Sigmoid colon (tissue), 6 donors: ENCODE measurements at regions not wholly inside any gene's neighbourhood (a gene's known extent, or its start where the extent isn't known, plus 50 kb on each side); places are given as distances from the start of the nearest gene placed in this dataset.

Experiments used
- DNase-seq: peaks from one replicate; pipeline ENCODE4 v3.0.0-alpha.2; 2019
- H3K27ac ChIP-seq, 4 donors: fragments of 200-600 bp; sonication (generic); one replicate each; pipeline ENCODE4 v1.5.1; 2016 to 2019; ENCODE audit warnings: mild to moderate bottlenecking in 1 of 4
- H3K27me3 ChIP-seq, 3 donors: fragments of 200-600 bp; sonication (generic); one replicate each; pipeline ENCODE4 v1.5.1; 2019; ENCODE audit warnings: mild to moderate bottlenecking in 1 of 3
- H3K36me3 ChIP-seq, 4 donors: fragments of 200-600 bp; sonication (generic); one replicate each; pipeline ENCODE4 v1.5.1; 2016 to 2019
- H3K4me1 ChIP-seq, 4 donors: fragments of 200-600 bp; sonication (generic); one replicate each; pipeline ENCODE4 v1.5.1; 2017 to 2019
- H3K4me3 ChIP-seq, 4 donors: fragments of 200-600 bp; sonication (generic); one replicate each; pipeline ENCODE4 v1.5.1; 2017 to 2019; ENCODE audit warnings: mild to moderate bottlenecking in 2 of 4, moderate library complexity in 1 of 4
- H3K9me3 ChIP-seq, 4 donors: fragments of 200-600 bp in 3 of 4; sonication (generic) in 3 of 4; one replicate each; pipeline versions ENCODE4 v1.5.1 to v1.6.1; 2013 to 2019
- CTCF ChIP-seq, 4 experiments: fragments of 450-650 bp in 3 of 4; fragments of 200-600 bp in 1 of 4; IDR thresholded peaks; one replicate each; pipeline ENCODE4 v1.5.1; 2016 to 2019; ENCODE audit warnings: antibody characterized with exemption in 4 of 4, mild to moderate bottlenecking in 3 of 4, moderate library complexity in 2 of 4
- EP300 ChIP-seq, 4 donors: sonication (generic); formaldehyde crosslinking; IDR thresholded peaks; one replicate each; pipeline ENCODE4 v1.6.1; 2017; ENCODE audit warnings: antibody characterized with exemption in 4 of 4
- POLR2A ChIP-seq, 2 donors: fragments of 450-650 bp; IDR thresholded peaks; one replicate each; pipeline ENCODE4 v1.6.1; 2016; ENCODE audit warnings: antibody characterized with exemption in 2 of 2, mild to moderate bottlenecking in 2 of 2, moderate library complexity in 2 of 2
- POLR2AphosphoS5 ChIP-seq, 4 donors: sonication (generic); formaldehyde crosslinking; IDR thresholded peaks; one replicate each; pipeline ENCODE4 v1.6.1; 2017; ENCODE audit warnings: antibody characterized with exemption in 4 of 4
- WGBS, 2 donors: extraction: QIAGEN DNeasy Blood & Tissue Kit; methylation state at CpG; one replicate each; pipeline ENCODE4 v1.1.7; 2013; 5-methylcytosine and 5-hydroxymethylcytosine counted together
- intact Hi-C: fragments of 100-400 bp; cut with DNase I; formaldehyde crosslinking; loops from one replicate; pipeline ENCODE4 v1.15.1; 2023
- donor health status: healthy with polysubstance abuse.
- donor health status: healthy.

GRCh38 chr9:16025627-16026026, 472.8 kb downstream of the CCDC171 start:
- 91 to 97% methylated on average over 2 of the region's 2 CpGs for WGBS, 2 donors
- Histone ChIP-seq H3K36me3 (no peaks in the 10 kb centered on the region), H3K9me3 (no peaks in the 10 kb centered on the region), H3K27me3 (no peaks in the 10 kb centered on the region), H3K4me3 (no peak overlapping the region), H3K27ac (no peak overlapping the region), H3K4me1 (no peaks in the 10 kb centered on the region)
- no peak for DNase-seq
- intact Hi-C loops, result no loop called here
- TF ChIP-seq POLR2A (IDR thresholded peaks at IDR 0.05), result no peak
- TF ChIP-seq CTCF (IDR thresholded peaks at IDR 0.05), result no peak
- no peak for TF ChIP-seq POLR2AphosphoS5 (IDR thresholded peaks at IDR 0.05)
- TF ChIP-seq EP300 (IDR thresholded peaks at IDR 0.05), result no peak

GRCh38 chr9:16026886-16027285, 474.0 kb downstream of the CCDC171 start:
- Histone ChIP-seq H3K27me3 (no peaks in the 10 kb centered on the region), H3K27ac (no peak overlapping the region), H3K36me3 (no peaks in the 10 kb centered on the region), H3K9me3 (no peaks in the 10 kb centered on the region), H3K4me1 (peaks cover 0 to 2% (median 0%) of the 10 kb centered on the region in 4 donors), H3K4me3 (no peak overlapping the region)
- intact Hi-C loops, result no loop called here
- TF ChIP-seq POLR2A (IDR thresholded peaks at IDR 0.05) (no peak), POLR2AphosphoS5 (IDR thresholded peaks at IDR 0.05) (no peak), EP300 (IDR thresholded peaks at IDR 0.05) (no peak), CTCF (IDR thresholded peaks at IDR 0.05) (no peak)
- DNase-seq, result no peak
- 77 to 81% methylated on average over 2 of the region's 2 CpGs for WGBS, 2 donors

DNA sequence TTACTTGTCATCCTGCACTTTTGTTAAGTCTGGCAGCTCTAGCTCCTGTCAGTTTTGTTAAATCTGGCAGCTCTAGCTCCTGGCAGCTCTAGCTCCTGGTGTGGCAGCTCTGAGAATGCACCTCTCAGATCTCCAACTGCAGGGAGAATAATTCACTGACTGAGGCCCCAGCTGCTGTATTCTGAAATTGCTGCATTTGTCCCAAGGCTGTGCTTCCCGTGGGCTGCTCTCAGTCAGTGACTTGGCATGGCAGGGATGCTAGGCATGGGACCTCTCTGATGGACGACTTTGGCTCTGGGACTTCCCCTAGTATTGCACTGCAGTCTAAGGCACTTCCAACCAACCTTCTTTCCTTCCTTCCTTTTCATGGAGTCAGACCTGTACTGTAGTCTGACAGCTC, 475.7 kb downstream of the CCDC171 start:
- TF ChIP-seq POLR2A (IDR thresholded peaks at IDR 0.05) (no peak), CTCF (IDR thresholded peaks at IDR 0.05) (no peak), EP300 (IDR thresholded peaks at IDR 0.05) (no peak), POLR2AphosphoS5 (IDR thresholded peaks at IDR 0.05) (no peak)
- no peak for DNase-seq
- Histone ChIP-seq H3K27ac (no peak overlapping the region), H3K4me1 (peaks cover 0 to 10% (median 3%) of the 10 kb centered on the region in 4 donors), H3K9me3 (no peaks in the 10 kb centered on the region), H3K4me3 (no peak overlapping the region), H3K27me3 (no peaks in the 10 kb centered on the region), H3K36me3 (no peaks in the 10 kb centered on the region)
- intact Hi-C loops, result no loop called here
- WGBS, 2 donors, result 58 to 62% methylated on average over 2 of the region's 2 CpGs

DNA sequence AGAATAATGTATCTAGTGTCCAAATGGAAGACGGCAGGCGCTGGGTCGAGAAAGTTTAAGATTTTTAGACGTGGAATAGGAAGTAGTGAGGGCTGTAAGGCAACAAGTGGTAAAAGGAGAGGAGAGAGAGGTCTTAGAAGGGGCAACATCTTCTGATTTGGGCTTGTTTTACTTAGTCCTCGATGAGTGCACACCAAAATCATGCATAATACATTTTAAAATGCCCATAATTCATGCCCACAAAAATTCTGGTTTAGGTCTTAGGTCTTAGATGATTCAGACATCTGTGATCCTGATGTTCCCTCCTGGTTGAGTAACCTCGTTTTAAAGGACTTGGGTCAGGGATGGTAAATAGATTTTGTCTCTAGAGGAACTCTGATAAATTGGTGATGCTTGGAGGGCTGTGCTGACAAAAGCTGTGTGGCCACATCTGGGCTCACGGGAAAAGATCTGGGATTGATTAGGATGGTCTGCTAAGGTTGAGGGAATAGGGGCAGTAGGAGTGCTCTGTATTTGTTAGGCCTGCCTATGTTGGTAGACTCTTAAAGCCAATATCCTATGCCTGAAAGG, 476.3 kb downstream of the CCDC171 start:
- 75 to 83% methylated on average over 7 of the region's 7 CpGs for WGBS, 2 donors
- H3K4me1 ChIP-seq, result peaks cover 0 to 10% (median 3%) of the 10 kb centered on the region in 4 donors
- TF ChIP-seq POLR2A (IDR thresholded peaks at IDR 0.05), result no peak
- no peak for TF ChIP-seq POLR2AphosphoS5 (IDR thresholded peaks at IDR 0.05)
- no peak for TF ChIP-seq EP300 (IDR thresholded peaks at IDR 0.05)
- no peak for TF ChIP-seq CTCF (IDR thresholded peaks at IDR 0.05)
- H3K4me3 ChIP-seq, result no peak overlapping the region
- no peaks in the 10 kb centered on the region for H3K27me3 ChIP-seq
- no peak for DNase-seq
- H3K36me3 ChIP-seq, result no peaks in the 10 kb centered on the region
- intact Hi-C loops, result no loop called here
- H3K27ac ChIP-seq, result no peak overlapping the region
- no peaks in the 10 kb centered on the region for H3K9me3 ChIP-seq

DNA sequence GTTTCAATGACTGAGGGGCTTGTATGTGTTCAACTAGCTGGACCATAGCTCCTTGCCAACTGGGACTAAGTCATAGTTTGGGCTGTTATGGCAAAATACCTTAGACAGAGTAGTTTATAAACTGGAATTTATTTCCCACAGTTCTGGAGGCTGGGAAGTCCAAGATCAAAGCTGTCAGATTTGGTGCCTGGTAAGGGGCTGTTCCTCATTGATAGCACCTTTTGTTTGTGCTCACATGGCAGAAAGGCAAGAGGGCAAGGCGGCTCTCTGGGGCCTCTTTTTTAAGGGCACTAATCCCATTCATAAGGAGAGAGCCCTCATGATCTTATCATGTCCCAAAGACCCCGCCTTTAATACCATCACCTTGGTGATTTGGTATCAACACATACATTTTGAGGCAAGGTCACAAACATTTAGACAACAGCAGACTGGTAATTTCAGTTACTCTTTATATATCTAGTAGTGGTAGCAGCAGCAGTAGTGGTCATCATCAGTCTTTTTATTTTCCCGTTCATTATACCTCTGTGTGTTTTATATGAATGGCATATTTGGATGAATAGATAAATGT, 477.0 kb downstream of the CCDC171 start:
- no peak overlapping the region for H3K4me3 ChIP-seq
- peaks cover 0 to 10% (median 3%) of the 10 kb centered on the region in 4 donors for H3K4me1 ChIP-seq
- H3K9me3 ChIP-seq, result no peaks in the 10 kb centered on the region
- 88 to 92% methylated on average over 3 of the region's 3 CpGs for WGBS, 2 donors
- H3K27me3 ChIP-seq, result no peaks in the 10 kb centered on the region
- H3K36me3 ChIP-seq, result no peaks in the 10 kb centered on the region
- intact Hi-C loops, result no loop called here
- no peak overlapping the region for H3K27ac ChIP-seq
- DNase-seq, result no peak
- no peak for TF ChIP-seq CTCF (IDR thresholded peaks at IDR 0.05)
- no peak for TF ChIP-seq POLR2AphosphoS5 (IDR thresholded peaks at IDR 0.05)
- TF ChIP-seq EP300 (IDR thresholded peaks at IDR 0.05), result no peak
- TF ChIP-seq POLR2A (IDR thresholded peaks at IDR 0.05), result no peak
